ENCODE measurements at regions not wholly inside any gene's neighbourhood (a gene's known extent, or its start where the extent isn't known, plus 50 kb on each side); places are given as distances from the start of the nearest gene placed in this dataset.

- H4K91ac ChIP-seq (ENCODE audit: insufficient read depth, low read depth, low read length), result no peak overlapping the region
- no peak overlapping the region for H2BK120ac ChIP-seq (ENCODE audit: low read depth, low read length)
- no peak overlapping the region for H3K23ac ChIP-seq (ENCODE audit: low read depth, low read length)
- no peaks in the 10 kb centered on the region for H3K4me1 ChIP-seq (ENCODE audit: control insufficient read depth, insufficient read depth, low read length)
- H2AK5ac ChIP-seq (ENCODE audit: low read depth, low read length), result no peak overlapping the region
- no peaks in the 10 kb centered on the region for H3K9me3 ChIP-seq (ENCODE audit: control insufficient read depth, insufficient read depth, low read length)
- no peak overlapping the region for H2BK5ac ChIP-seq (ENCODE audit: low read depth, low read length, poor library complexity, severe bottlenecking)
- H3K36me3 ChIP-seq (ENCODE audit: control insufficient read depth, insufficient read depth, low read length), result no peaks in the 10 kb centered on the region
- H3K14ac ChIP-seq (replicated peaks; ENCODE audit: low read depth, low read length), result no peak overlapping the region
- no peaks in the 10 kb centered on the region for H3K79me1 ChIP-seq (ENCODE audit: low read depth in 1 of 2, low read length in 2 of 2)
- no peak overlapping the region for H3K4ac ChIP-seq (ENCODE audit: low read depth, low read length)
- H4K20me1 ChIP-seq (ENCODE audit: insufficient read depth, low read length), result no peaks in the 10 kb centered on the region
- H2AFZ ChIP-seq (replicated peaks; ENCODE audit: low read length, poor library complexity), result no peak overlapping the region
- H3K4me2 ChIP-seq (ENCODE audit: low read depth, low read length), result no peak overlapping the region
- ChIA-PET CTCF (no interaction called here), POLR2A (ENCODE audit: unreplicated experiment) (no interaction called here)
- dilution Hi-C loops (cut with HindIII; ENCODE audit: low sequenced_read_pairs, unreplicated experiment) (no loop called here), intact Hi-C loops (cut with micrococcal nuclease) (no loop called here), in situ Hi-C loops (cut with MboI; ENCODE audit: low sequenced_read_pairs) (no loop called here)
- H3K27me3 ChIP-seq (ENCODE audit: control insufficient read depth, insufficient read depth, low read length), result no peaks in the 10 kb centered on the region
- no peak overlapping the region for H2AK9ac ChIP-seq (replicated peaks; ENCODE audit: low read depth, low read length, poor library complexity)
- no peak overlapping the region for H2BK15ac ChIP-seq (ENCODE audit: low read depth, low read length)
- DNase-seq, result no peak
- H4K8ac ChIP-seq (ENCODE audit: low read depth in 2 of 2, low read length in 2 of 2), result no peak overlapping the region
- TF ChIP-seq RAD21 (IDR thresholded peaks at IDR 0.05; ENCODE audit: low read length) (no peak), MAFK (IDR thresholded peaks at IDR 0.05; ENCODE audit: low read depth, low read length) (no peak), FOS (IDR thresholded peaks at IDR 0.05; ENCODE audit: low read depth, low read length) (no peak), POLR2A (IDR thresholded peaks at IDR 0.05; ENCODE audit: low read depth, low read length) (no peak), CHD1 (IDR thresholded peaks at IDR 0.05; ENCODE audit: low read depth, low read length) (no peak), CEBPB (IDR thresholded peaks at IDR 0.05; ENCODE audit: low read depth, low read length) (no peak), RFX5 (IDR thresholded peaks at IDR 0.05; ENCODE audit: low read depth, low read length) (no peak), RCOR1 (IDR thresholded peaks at IDR 0.05; ENCODE audit: insufficient replicate concordance, low read length) (no peak), BHLHE40 (IDR thresholded peaks at IDR 0.05; ENCODE audit: low read depth, low read length) (no peak), MAZ (IDR thresholded peaks at IDR 0.05; ENCODE audit: borderline replicate concordance, low read depth, low read length) (no peak), MXI1 (IDR thresholded peaks at IDR 0.05; ENCODE audit: borderline replicate concordance, low read depth, low read length) (no peak), SMC3 (IDR thresholded peaks at IDR 0.05; ENCODE audit: low read depth, low read length) (no peak), NFE2L2 (IDR thresholded peaks at IDR 0.05; ENCODE audit: low read depth, low read length) (no peak)
- TF ChIP-seq, protein P1, sequence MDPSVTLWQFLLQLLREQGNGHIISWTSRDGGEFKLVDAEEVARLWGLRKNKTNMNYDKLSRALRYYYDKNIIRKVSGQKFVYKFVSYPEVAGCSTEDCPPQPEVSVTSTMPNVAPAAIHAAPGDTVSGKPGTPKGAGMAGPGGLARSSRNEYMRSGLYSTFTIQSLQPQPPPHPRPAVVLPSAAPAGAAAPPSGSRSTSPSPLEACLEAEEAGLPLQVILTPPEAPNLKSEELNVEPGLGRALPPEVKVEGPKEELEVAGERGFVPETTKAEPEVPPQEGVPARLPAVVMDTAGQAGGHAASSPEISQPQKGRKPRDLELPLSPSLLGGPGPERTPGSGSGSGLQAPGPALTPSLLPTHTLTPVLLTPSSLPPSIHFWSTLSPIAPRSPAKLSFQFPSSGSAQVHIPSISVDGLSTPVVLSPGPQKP (IDR thresholded peaks at IDR 0.05; ENCODE audit: borderline replicate concordance, low read depth, low read length), result no peak
- TF ChIP-seq, protein P2, sequence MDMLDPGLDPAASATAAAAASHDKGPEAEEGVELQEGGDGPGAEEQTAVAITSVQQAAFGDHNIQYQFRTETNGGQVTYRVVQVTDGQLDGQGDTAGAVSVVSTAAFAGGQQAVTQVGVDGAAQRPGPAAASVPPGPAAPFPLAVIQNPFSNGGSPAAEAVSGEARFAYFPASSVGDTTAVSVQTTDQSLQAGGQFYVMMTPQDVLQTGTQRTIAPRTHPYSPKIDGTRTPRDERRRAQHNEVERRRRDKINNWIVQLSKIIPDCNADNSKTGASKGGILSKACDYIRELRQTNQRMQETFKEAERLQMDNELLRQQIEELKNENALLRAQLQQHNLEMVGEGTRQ (IDR thresholded peaks at IDR 0.05; ENCODE audit: low read depth, low read length), result no peak
- TF ChIP-seq, protein P3, sequence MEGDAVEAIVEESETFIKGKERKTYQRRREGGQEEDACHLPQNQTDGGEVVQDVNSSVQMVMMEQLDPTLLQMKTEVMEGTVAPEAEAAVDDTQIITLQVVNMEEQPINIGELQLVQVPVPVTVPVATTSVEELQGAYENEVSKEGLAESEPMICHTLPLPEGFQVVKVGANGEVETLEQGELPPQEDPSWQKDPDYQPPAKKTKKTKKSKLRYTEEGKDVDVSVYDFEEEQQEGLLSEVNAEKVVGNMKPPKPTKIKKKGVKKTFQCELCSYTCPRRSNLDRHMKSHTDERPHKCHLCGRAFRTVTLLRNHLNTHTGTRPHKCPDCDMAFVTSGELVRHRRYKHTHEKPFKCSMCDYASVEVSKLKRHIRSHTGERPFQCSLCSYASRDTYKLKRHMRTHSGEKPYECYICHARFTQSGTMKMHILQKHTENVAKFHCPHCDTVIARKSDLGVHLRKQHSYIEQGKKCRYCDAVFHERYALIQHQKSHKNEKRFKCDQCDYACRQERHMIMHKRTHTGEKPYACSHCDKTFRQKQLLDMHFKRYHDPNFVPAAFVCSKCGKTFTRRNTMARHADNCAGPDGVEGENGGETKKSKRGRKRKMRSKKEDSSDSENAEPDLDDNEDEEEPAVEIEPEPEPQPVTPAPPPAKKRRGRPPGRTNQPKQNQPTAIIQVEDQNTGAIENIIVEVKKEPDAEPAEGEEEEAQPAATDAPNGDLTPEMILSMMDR (conservative IDR thresholded peaks at IDR 0.05; ENCODE audit: low read depth, low read length), result no peak
- no peak overlapping the region for H3K56ac ChIP-seq (ENCODE audit: extremely low read depth, insufficient read depth, low read length)
- no TSS peak for BruUV-seq (replicated peaks)
- H2BK20ac ChIP-seq (ENCODE audit: low read depth, low read length), result no peak overlapping the region
- H3K27ac ChIP-seq (ENCODE audit: insufficient read depth, low read length), result no peak overlapping the region
- WGBS, 2 experiments (ENCODE audit: extremely low coverage in 2 of 2, insufficient read length in 1 of 2), result no CpG with 5 or more reads among the region's 3 CpGs
- no peak overlapping the region for H3K9ac ChIP-seq (ENCODE audit: low read depth, low read length)
- no peak overlapping the region for H3K18ac ChIP-seq (ENCODE audit: low read depth, low read length)
- H3K4me3 ChIP-seq (ENCODE audit: insufficient read depth, low read depth, low read length), result no peak overlapping the region
- H3K9me1 ChIP-seq (ENCODE audit: insufficient read depth, low read length), result no peaks in the 10 kb centered on the region
- no peak overlapping the region for H4K5ac ChIP-seq (ENCODE audit: low read depth, low read length)
- ATAC-seq (ENCODE audit: low read depth), result no peak
Observed at GRCh38 chr1:118346936-118347335, 161.9 kb upstream of the SPAG17 start.
